Right cardiac atrium (tissue), 5 donors: ENCODE measurements at regions not wholly inside any gene's neighbourhood (a gene's known extent, or its start where the extent isn't known, plus 50 kb on each side); places are given as distances from the start of the nearest gene placed in this dataset.

Experiments used
- ATAC-seq, 2 donors: fragments of 200-7000 bp; cut with Tn5 transposase; one replicate each; pipeline versions ENCODE4 v1.8.0 to v1.9.1; 2020; ENCODE audit warnings: moderate library complexity in 2 of 2, mild to moderate bottlenecking in 1 of 2
- DNase-seq, 3 donors: peaks; one replicate each; pipeline ENCODE4 v3.0.0-alpha.2; 2020
- H3K27ac ChIP-seq: one replicate; pipeline ENCODE4 v1.5.1; 2013; ENCODE audit warnings: mild to moderate bottlenecking, low read length, control low read depth, moderate library complexity
- H3K27me3 ChIP-seq: one replicate; pipeline ENCODE4 v1.6.1; 2013; ENCODE audit not compliant: control insufficient read depth, insufficient read depth
- H3K4me1 ChIP-seq: one replicate; pipeline ENCODE4 v1.6.1; 2013; ENCODE audit warnings: low read length; ENCODE audit not compliant: control insufficient read depth, insufficient read depth
- H3K4me3 ChIP-seq: one replicate; pipeline ENCODE4 v1.5.1; 2013; ENCODE audit warnings: low read length, control low read depth
- H3K9me3 ChIP-seq: one replicate; pipeline ENCODE4 v1.6.1; 2013; ENCODE audit warnings: low read length; ENCODE audit not compliant: control insufficient read depth
- WGBS: extraction: QIAGEN DNeasy Blood & Tissue Kit; methylation state at CpG from one replicate; pipeline ENCODE4 v1.1.7; 2013; 5-methylcytosine and 5-hydroxymethylcytosine counted together
- intact Hi-C, 4 donors: fragments of 100-400 bp; cut with DNase I; formaldehyde crosslinking; loops; one replicate each; pipeline versions ENCODE4 v1.11.0 to v1.14.0; 2022 to 2023
- donor health status: healthy with polysubstance abuse.
- donor health status: DM: no; HTN: yes; CAD: no.
- donor health status: DM: no; HTN: no; CAD: no.
- donor health status: DM: no; HTN: yes; CAD: no; lungs with severe emphysema.
- donor health status: DM: yes; HTN: yes; CAD: no.

DNA sequence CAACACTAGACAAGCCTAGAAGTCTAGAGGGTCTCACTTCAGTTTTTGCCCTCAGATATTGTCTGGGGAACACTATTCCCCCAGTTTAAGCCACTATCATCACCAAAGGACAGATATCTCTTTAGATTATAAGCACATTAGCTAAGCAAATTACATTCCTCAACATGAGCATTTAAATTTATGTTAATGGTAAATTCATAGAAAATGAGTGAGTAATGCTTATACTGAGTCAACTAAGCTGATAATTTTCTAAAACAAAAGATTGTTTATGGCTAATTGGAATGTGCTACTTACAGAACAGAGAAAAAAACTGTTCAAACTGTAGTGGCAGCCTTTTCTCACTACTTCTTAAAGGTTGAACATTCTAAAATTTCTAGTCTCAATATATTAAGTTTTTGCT, 290.2 kb downstream of the SLITRK1 start:
- no peak overlapping the region for H3K4me3 ChIP-seq
- H3K27ac ChIP-seq = no peak overlapping the region
- H3K4me1 ChIP-seq = no peaks in the 10 kb centered on the region
- no peak for DNase-seq
- intact Hi-C loops = no loop called here
- no peak for ATAC-seq
- no peaks in the 10 kb centered on the region for H3K9me3 ChIP-seq
- H3K27me3 ChIP-seq = no peaks in the 10 kb centered on the region

- Histone ChIP-seq H3K4me1 (no peaks in the 10 kb centered on the region), H3K9me3 (no peaks in the 10 kb centered on the region), H3K27ac (no peak overlapping the region), H3K27me3 (no peaks in the 10 kb centered on the region), H3K4me3 (no peak overlapping the region)
- WGBS = 73% methylated on average over 1 of the region's 1 CpG
- DNase-seq (no peak), ATAC-seq (no peak)
- intact Hi-C loops = no loop called here
Observed at GRCh38 chr13:83589814-83590213, 292.5 kb downstream of the SLITRK1 start.

GRCh38 chr13:83577183-83577582, 305.1 kb downstream of the SLITRK1 start:
- Histone ChIP-seq H3K27ac (no peak overlapping the region), H3K4me1 (no peaks in the 10 kb centered on the region), H3K27me3 (no peaks in the 10 kb centered on the region), H3K9me3 (no peaks in the 10 kb centered on the region), H3K4me3 (no peak overlapping the region)
- ATAC-seq (no peak), DNase-seq (no peak)
- intact Hi-C loops = no loop called here
- WGBS = 84% methylated on average over 2 of the region's 2 CpGs

- intact Hi-C loops = no loop called here
- Histone ChIP-seq H3K27me3 (no peaks in the 10 kb centered on the region), H3K4me1 (no peaks in the 10 kb centered on the region), H3K27ac (no peak overlapping the region), H3K9me3 (no peaks in the 10 kb centered on the region), H3K4me3 (no peak overlapping the region)
- DNase-seq (no peak), ATAC-seq (no peak)
- 55% methylated on average over 3 of the region's 3 CpGs for WGBS
Observed at GRCh38 chr13:83568019-83568418, 314.3 kb downstream of the SLITRK1 start.

DNA sequence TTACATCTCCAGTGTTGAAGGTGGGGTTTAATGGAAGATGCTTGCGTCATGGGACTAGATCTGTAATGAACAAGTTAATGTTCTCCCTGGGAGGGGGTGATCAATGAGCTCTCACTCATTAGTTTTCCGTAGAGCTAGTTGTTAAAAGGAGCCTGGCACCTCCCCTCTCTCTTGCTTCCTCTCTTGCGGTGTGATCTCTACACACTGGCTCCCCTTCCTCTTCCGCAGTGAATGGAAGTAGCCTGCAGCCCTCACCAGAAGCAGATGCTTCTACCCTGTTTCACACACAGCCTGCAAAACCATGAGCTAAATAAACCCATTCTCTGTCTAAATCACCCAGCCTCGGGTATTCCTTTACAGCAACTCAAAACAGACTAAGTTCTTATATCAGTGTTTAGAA, 318.8 kb downstream of the SLITRK1 start:
- Histone ChIP-seq H3K4me3 (no peak overlapping the region), H3K4me1 (no peaks in the 10 kb centered on the region), H3K27ac (no peak overlapping the region), H3K27me3 (no peaks in the 10 kb centered on the region), H3K9me3 (no peaks in the 10 kb centered on the region)
- DNase-seq (no peak), ATAC-seq (no peak)
- intact Hi-C loops = no loop called here
- WGBS = 73% methylated on average over 5 of the region's 5 CpGs

GRCh38 chr13:83557845-83558244, 324.4 kb downstream of the SLITRK1 start:
- 57% methylated on average over 2 of the region's 2 CpGs for WGBS
- intact Hi-C loops = no loop called here

DNA sequence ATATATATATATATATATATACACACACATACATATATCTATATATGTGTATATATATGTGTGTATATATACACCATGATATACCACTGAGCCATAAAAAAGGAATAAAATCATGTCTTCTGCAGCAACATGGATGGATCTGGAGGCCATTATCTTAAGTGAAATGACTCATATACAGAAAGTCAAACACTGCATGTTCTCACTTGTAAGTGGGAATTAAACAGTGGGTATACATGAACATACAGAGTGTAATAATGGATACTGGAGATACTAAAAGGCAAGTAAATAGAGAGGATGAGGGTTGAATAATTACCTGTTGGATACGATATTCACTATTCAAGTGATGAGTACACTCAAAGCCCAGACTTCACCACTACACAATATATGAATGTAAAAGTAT, 332.6 kb downstream of the SLITRK1 start:
- H3K27ac ChIP-seq = no peak overlapping the region
- WGBS = 93% methylated on average over 1 of the region's 1 CpG
- intact Hi-C loops = no loop called here
- DNase-seq (no peak), ATAC-seq (no peak)
- H3K9me3 ChIP-seq = no peaks in the 10 kb centered on the region
- H3K4me1 ChIP-seq = no peaks in the 10 kb centered on the region
- no peaks in the 10 kb centered on the region for H3K27me3 ChIP-seq
- no peak overlapping the region for H3K4me3 ChIP-seq

More at GRCh38 chr13:83557845-83558244, 324.4 kb downstream of the SLITRK1 start:
- Histone ChIP-seq H3K9me3 (no peaks in the 10 kb centered on the region), H3K27ac (no peak overlapping the region), H3K27me3 (no peaks in the 10 kb centered on the region), H3K4me1 (no peaks in the 10 kb centered on the region), H3K4me3 (no peak overlapping the region)
- ATAC-seq (no peak), DNase-seq (no peak)

DNA sequence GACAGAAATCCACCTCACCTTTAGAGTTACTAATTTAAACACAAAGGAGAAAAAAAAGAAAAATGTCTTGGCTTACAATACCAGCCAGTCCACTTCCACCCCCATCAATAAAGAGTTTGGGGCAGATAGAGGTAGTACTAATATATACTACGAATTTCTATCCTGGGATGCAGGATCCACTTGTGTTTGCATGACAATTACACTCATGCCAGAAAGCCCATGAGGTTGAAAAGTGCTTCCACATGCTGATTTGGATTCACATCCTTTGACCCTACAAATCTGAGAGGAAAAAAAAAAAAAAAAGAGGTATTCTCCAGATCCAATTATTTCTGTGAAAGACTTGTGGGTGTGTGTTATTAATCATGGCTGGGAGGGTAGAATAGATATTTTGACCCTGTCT, 335.2 kb downstream of the SLITRK1 start:
- intact Hi-C loops = no loop called here
- H3K4me3 ChIP-seq = no peak overlapping the region
- no peaks in the 10 kb centered on the region for H3K9me3 ChIP-seq
- H3K4me1 ChIP-seq = no peaks in the 10 kb centered on the region
- no peak overlapping the region for H3K27ac ChIP-seq
- WGBS = 57% methylated on average over 1 of the region's 1 CpG
- no peak for DNase-seq
- H3K27me3 ChIP-seq = no peaks in the 10 kb centered on the region
- ATAC-seq = no peak

DNA sequence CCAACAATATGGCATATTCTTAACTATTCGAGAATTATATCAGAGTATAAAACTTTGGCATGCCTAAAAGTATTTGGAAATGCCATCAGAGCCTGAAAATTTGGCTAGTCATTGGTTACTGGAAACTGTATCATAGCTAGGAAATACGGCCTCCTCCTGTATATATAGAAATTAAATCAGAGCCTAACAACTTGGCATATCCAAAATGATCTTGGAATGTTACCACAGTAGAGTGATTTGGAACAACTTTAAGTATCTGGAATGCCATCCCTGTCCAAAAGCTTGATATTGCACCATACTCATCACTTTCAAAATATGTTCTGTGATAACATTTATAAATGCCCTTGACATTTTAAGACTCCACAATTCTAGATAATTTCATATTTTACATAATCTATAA, 335.8 kb downstream of the SLITRK1 start:
- WGBS = 65% methylated on average over 2 of the region's 2 CpGs
- Histone ChIP-seq H3K4me3 (no peak overlapping the region), H3K27me3 (no peaks in the 10 kb centered on the region), H3K27ac (no peak overlapping the region), H3K4me1 (no peaks in the 10 kb centered on the region), H3K9me3 (no peaks in the 10 kb centered on the region)
- intact Hi-C loops = no loop called here
- no peak for DNase-seq
- no peak for ATAC-seq

DNA sequence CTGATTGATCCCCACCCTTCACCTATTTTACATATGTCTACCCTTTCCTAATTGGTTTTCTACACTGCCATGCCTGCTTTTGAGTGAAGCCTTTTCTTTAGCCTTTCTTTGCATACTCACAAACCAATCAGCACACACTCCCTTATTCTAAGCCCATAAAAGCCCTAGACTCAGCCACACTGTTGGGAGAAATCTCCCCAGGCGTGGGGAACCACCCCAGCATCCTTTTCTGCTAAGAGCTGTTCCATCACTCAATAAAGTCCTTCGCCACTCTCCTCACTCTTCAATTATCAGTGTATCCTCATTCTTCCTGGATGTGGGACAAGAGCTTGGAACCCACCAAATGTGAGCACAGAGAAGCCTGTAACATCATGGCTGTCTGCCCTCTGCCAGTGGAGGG, 343.6 kb downstream of the SLITRK1 start:
- Histone ChIP-seq H3K27me3 (no peaks in the 10 kb centered on the region), H3K4me1 (no peaks in the 10 kb centered on the region), H3K9me3 (peaks cover 2% of the 10 kb centered on the region), H3K27ac (no peak overlapping the region), H3K4me3 (no peak overlapping the region)
- 59% methylated on average over 2 of the region's 2 CpGs for WGBS
- DNase-seq = no peak
- ATAC-seq = no peak
- intact Hi-C loops = no loop called here

DNA sequence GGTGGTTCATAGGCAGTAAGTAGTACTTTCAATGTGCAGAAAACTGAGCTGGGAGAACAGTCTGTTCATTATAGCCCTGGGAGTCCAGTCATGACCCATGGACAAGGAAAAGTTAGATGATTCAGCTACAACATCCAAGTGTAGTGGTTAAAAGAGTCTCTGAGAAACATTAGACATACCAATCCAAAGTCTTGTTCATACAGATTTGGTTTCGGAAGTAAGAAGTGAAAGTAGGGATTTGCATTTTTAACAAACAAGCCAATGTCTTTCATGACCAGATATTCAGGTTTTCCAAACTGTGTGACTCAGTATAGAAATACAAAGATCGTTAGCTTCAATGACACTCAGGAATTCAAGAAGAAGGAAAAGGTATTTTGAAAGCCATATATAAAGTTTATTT, 345.3 kb downstream of the SLITRK1 start:
- Histone ChIP-seq H3K27ac (no peak overlapping the region), H3K9me3 (peaks cover 2% of the 10 kb centered on the region), H3K27me3 (no peaks in the 10 kb centered on the region), H3K4me1 (no peaks in the 10 kb centered on the region), H3K4me3 (no peak overlapping the region)
- DNase-seq (no peak), ATAC-seq (no peak)
- intact Hi-C loops = no loop called here
- 91% methylated on average over 2 of the region's 2 CpGs for WGBS

DNA sequence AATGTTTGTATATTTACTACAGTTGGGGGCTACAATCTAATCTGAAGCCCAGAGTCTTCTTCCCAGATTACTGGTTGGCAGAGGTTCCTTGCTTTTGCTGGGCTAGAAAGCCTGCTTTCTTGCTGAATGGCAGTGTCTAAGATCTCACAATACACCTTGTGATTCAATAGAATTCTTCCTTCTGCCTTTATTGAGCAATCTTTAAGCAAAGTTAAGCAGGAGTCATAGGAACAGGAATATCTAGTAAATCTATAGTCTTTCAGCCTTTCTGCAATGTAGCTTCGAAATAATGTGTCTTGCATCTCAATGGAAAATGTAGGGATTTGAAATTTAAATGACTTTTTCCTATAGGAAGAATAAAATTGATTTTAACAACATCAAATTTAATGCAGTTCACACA, 346.1 kb downstream of the SLITRK1 start:
- ATAC-seq = no peak
- no peaks in the 10 kb centered on the region for H3K4me1 ChIP-seq

More for the DNA sequence above, 346.1 kb downstream of the SLITRK1 start:
- H3K9me3 ChIP-seq = peaks cover 2% of the 10 kb centered on the region
- H3K4me3 ChIP-seq = no peak overlapping the region
- WGBS = 53% methylated on average over 1 of the region's 1 CpG
- intact Hi-C loops = no loop called here
- no peak overlapping the region for H3K27ac ChIP-seq
- no peak for DNase-seq
- H3K27me3 ChIP-seq = no peaks in the 10 kb centered on the region
